Heart left ventricle (tissue), 16 donors: ENCODE measurements at regions not wholly inside any gene's neighbourhood (a gene's known extent, or its start where the extent isn't known, plus 50 kb on each side); places are given as distances from the start of the nearest gene placed in this dataset.

Source experiments
- ATAC-seq, 4 donors: fragments of 200-7000 bp; cut with Tn5 transposase; one replicate each; pipeline ENCODE4 v1.9.1; 2020 to 2022; ENCODE audit warnings: moderate library complexity in 4 of 4, mild to moderate bottlenecking in 3 of 4, moderate number of reproducible peaks in 1 of 4
- DNase-seq, 5 donors: peaks; one replicate each; pipeline ENCODE4 v3.0.0-alpha.2; 2020
- H3K27ac ChIP-seq, 12 donors: fragments of 200-600 bp; sonication (generic) in 4 of 12; one replicate each; pipeline versions ENCODE4 v1.5.0 to v1.8.0; 2016 to 2022; ENCODE audit warnings: mild to moderate bottlenecking in 2 of 12
- H3K27me3 ChIP-seq, 9 donors: fragments of 200-600 bp; sonication (generic) in 2 of 9; one replicate each; pipeline versions ENCODE4 v1.5.1 to v1.8.0; 2016 to 2022; ENCODE audit warnings: mild to moderate bottlenecking in 3 of 9
- H3K36me3 ChIP-seq, 9 donors: fragments of 200-600 bp; sonication (generic) in 2 of 9; one replicate each; pipeline versions ENCODE4 v1.5.0 to v1.8.0; 2018 to 2022; ENCODE audit warnings: mild to moderate bottlenecking in 2 of 9
- H3K4me1 ChIP-seq, 12 donors: fragments of 200-600 bp; sonication (generic) in 4 of 12; one replicate each; pipeline versions ENCODE4 v1.5.0 to v1.8.0; 2016 to 2022; ENCODE audit warnings: mild to moderate bottlenecking in 3 of 12
- H3K4me3 ChIP-seq, 12 donors: fragments of 200-600 bp; sonication (generic) in 4 of 12; one replicate each; pipeline versions ENCODE4 v1.5.0 to v1.8.0; 2017 to 2022; ENCODE audit warnings: mild to moderate bottlenecking in 9 of 12, moderate library complexity in 4 of 12
- H3K9me3 ChIP-seq, 12 donors: fragments of 200-600 bp; sonication (generic) in 4 of 12; one replicate each; pipeline versions ENCODE4 v1.5.0 to v1.8.0; 2016 to 2022; ENCODE audit warnings: mild to moderate bottlenecking in 1 of 12
- POLR2A ChIP-seq, 2 donors: fragments of 450-650 bp; IDR thresholded peaks; one replicate each; pipeline ENCODE4 v1.6.1; 2017; ENCODE audit warnings: antibody characterized with exemption in 2 of 2, mild to moderate bottlenecking in 2 of 2, moderate library complexity in 2 of 2
- WGBS, 4 donors: extraction: QIAGEN DNeasy Blood & Tissue Kit in 2 of 4; methylation state at CpG; one replicate each; pipeline versions ENCODE4 v1.1.5 to v1.1.7; 2013 to 2018; 5-methylcytosine and 5-hydroxymethylcytosine counted together
- intact Hi-C, 10 donors: fragments of 100-400 bp; cut with DNase I; formaldehyde crosslinking; loops; one replicate each; pipeline versions ENCODE4 v1.11.1 to v1.14.2; 2022
- TF ChIP-seq, protein P1 (sequence below), 12 donors: fragments of 200-600 bp; sonication (generic) in 4 of 12; IDR thresholded peaks; one replicate each; pipeline versions ENCODE4 v1.5.0 to v1.8.0; 2018 to 2022; ENCODE audit warnings: antibody characterized with exemption in 12 of 12, mild to moderate bottlenecking in 5 of 12
- donor health status: ischemic (EF 13 %, LVEDD 7.1; RV severe dilation, severe dysfunction).
- donor health status: healthy with polysubstance abuse.
- donor health status: DM: no; HTN: yes; CAD: no.
- donor health status: DM: no; HTN: no; CAD: no.
- donor health status: ischemic (EF 25% LVEDD 6.9; RV normal size, moderate dysfunction).
- donor health status: ischemic (EF 25% LVEDD 5.7; RV mildly dilated, moderate dysfunction).
- donor health status: healthy.
- donor health status: DM: yes; HTN: yes; CAD: no.
- donor health status: ischemic (EF 35%, LVEDD 5.7; RV mildly dilated, moderate dysfunction).
- donor health status: nonischemic (EF 11% LVEDD 7.7; RV severe dilation, severe dysfunction).
- donor health status: DM: yes; HTN: yes; CAD: no.
- donor health status: PGD.
- donor health status: ischemic (EF 29% LVEDD 5.4; RV normal size, mild dysfunction).
- donor health status: nonischemic (EF 23%, LVEDD 6.1; RV moderate dilation, normal function).

DNA sequence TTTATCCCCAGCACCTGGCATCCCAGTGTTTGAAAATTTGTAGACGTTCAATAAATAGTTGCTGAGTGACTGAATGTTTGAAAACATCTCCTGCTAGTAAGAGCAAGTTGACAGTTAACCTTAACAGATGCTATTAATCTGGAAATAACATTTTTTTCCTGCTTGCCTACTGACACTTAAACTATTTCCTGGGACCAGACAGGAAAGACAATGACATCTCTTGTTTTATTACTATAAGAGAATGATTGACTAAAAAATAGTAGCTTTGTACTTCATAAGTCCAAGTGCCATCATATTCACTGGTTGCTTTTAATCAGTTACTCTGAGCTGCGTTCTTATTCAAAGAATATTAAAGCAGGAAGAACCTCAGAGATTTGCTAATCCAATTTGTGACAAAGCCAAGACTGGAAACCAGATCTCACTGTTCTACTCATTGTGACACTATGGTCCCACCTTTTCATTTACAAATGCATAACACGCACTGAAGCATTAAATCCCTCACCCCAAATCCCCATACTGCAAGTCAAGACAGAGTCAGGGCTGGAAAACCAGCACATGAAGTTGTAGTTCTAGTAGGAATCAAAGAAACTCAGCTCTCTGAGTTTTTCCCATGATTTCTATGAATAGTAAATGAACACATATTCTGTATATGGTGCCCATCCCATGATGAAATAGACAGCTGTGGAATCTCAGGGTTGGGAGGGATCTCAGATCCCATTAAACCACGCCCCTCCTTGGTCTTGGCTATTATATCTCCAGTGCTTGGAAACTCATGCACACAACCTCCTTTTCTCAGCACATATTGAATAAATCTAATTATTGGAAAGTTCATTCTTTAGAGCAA, 212.7 kb upstream of the P2RY1 start:
- DNase-seq (no peak), ATAC-seq (no peak)
- no peaks in the 10 kb centered on the region for H3K27me3 ChIP-seq
- WGBS, 4 donors, result 73 to 82% (median 77%) methylated on average over 4 of the region's 4 CpGs
- no peaks in the 10 kb centered on the region for H3K9me3 ChIP-seq
- peaks cover 0 to 20% (median 2%) of the 10 kb centered on the region in 12 donors for H3K4me1 ChIP-seq
- peak overlapping the region in 8 of 12 donors; percentile 7 to 72 (median 59) for H3K27ac ChIP-seq
- no peak overlapping the region for H3K4me3 ChIP-seq
- no peak for TF ChIP-seq POLR2A (IDR thresholded peaks at IDR 0.05)
- TF ChIP-seq, protein P1, sequence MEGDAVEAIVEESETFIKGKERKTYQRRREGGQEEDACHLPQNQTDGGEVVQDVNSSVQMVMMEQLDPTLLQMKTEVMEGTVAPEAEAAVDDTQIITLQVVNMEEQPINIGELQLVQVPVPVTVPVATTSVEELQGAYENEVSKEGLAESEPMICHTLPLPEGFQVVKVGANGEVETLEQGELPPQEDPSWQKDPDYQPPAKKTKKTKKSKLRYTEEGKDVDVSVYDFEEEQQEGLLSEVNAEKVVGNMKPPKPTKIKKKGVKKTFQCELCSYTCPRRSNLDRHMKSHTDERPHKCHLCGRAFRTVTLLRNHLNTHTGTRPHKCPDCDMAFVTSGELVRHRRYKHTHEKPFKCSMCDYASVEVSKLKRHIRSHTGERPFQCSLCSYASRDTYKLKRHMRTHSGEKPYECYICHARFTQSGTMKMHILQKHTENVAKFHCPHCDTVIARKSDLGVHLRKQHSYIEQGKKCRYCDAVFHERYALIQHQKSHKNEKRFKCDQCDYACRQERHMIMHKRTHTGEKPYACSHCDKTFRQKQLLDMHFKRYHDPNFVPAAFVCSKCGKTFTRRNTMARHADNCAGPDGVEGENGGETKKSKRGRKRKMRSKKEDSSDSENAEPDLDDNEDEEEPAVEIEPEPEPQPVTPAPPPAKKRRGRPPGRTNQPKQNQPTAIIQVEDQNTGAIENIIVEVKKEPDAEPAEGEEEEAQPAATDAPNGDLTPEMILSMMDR (IDR thresholded peaks at IDR 0.05), result no peak
- no peaks in the 10 kb centered on the region for H3K36me3 ChIP-seq
- intact Hi-C loops, result no loop called here

DNA sequence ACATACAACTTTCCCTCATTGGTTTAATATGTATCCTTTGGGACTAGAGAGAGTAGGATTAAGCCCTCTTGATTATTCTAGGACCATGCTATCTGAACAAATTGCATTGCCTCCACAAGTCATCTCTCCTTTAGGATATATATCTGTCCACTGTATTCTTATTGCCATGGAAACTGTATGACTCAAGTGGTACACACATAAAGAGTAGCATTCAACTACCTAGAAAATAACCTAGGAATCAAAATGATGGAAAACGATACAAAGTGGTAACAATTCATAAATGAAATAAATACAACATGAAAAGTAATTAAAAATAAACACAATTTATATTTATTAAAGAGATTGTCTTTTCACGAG, 212.1 kb upstream of the P2RY1 start:
- DNase-seq (no peak), ATAC-seq (no peak)
- no peaks in the 10 kb centered on the region for H3K27me3 ChIP-seq
- TF ChIP-seq POLR2A (IDR thresholded peaks at IDR 0.05), result no peak
- TF ChIP-seq, protein P1 (IDR thresholded peaks at IDR 0.05), result no peak
- peak overlapping the region in 6 of 12 donors; percentile 4 to 72 (median 59) for H3K27ac ChIP-seq
- H3K9me3 ChIP-seq, result no peaks in the 10 kb centered on the region
- intact Hi-C loops, result no loop called here
- 80 to 91% (median 83%) methylated on average over 2 of the region's 2 CpGs for WGBS, 4 donors
- H3K4me3 ChIP-seq, result no peak overlapping the region
- no peaks in the 10 kb centered on the region for H3K36me3 ChIP-seq
- peaks cover 0 to 20% (median 2%) of the 10 kb centered on the region in 12 donors for H3K4me1 ChIP-seq

DNA sequence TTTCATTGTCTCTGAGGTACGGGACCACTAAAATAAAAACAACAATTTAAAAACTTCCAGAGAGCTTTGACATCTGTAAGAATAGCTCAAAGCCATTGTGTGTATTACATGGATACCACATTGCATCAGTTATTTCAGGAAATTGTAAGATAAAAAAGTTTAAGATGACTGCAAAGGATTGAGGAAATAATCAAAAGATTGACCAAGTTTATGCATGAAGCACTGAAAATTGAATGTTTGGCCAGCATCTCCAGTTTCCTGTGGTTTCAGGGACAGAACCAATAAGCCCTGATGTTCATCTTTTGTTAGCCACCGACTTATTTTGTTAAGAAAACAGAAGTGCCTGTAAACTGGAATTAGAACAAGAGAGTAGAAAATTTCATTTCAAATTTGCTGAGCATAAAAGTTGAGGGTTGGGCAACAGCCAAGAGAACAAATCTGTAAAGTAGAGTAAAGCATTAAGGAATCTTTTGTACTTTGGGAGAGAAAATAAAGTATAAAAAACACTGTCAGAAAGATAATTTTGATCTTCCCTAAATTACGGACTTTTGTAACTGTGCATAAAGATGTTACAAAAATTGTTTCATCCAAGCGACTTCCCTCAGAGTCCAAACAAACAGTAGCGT, 211.5 kb upstream of the P2RY1 start:
- WGBS, 4 donors, result 64 to 70% (median 66%) methylated on average over 5 of the region's 5 CpGs
- Histone ChIP-seq H3K4me3 (no peak overlapping the region), H3K9me3 (no peaks in the 10 kb centered on the region), H3K27ac (peak overlapping the region in 6 of 12 donors; percentile 4 to 72 (median 60)), H3K36me3 (no peaks in the 10 kb centered on the region), H3K27me3 (no peaks in the 10 kb centered on the region), H3K4me1 (peaks cover 0 to 20% (median 2%) of the 10 kb centered on the region in 12 donors)
- ATAC-seq (no peak), DNase-seq (no peak)
- intact Hi-C loops, result no loop called here
- TF ChIP-seq POLR2A (IDR thresholded peaks at IDR 0.05), result no peak
- TF ChIP-seq, protein P1 (IDR thresholded peaks at IDR 0.05), result no peak

DNA sequence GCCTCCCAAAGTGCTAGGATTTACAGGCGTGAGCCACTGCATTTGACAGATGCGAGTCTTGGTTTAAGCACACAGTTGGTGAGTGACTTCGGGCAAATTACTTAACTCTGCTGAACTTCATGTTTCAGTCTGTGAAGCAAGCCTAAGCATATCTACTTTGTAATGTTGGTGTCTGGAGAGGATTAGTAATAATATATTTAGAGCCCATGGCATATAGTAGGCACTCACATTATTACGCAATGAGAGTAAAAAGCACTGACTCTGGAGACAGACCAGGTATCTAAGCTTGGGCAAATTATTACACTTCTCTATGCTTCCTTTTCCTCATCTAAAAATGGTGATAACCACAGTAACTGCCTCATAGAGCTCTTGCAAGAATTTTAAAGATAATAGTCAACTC, 208.7 kb upstream of the P2RY1 start:
- H3K4me3 ChIP-seq, result no peak overlapping the region
- intact Hi-C loops, result no loop called here
- DNase-seq (no peak), ATAC-seq (no peak)
- H3K4me1 ChIP-seq, result peaks cover 0 to 11% (median 0%) of the 10 kb centered on the region in 12 donors
- no peaks in the 10 kb centered on the region for H3K36me3 ChIP-seq
- H3K27me3 ChIP-seq, result no peaks in the 10 kb centered on the region
- TF ChIP-seq, protein P1 (IDR thresholded peaks at IDR 0.05), result no peak
- no peak for TF ChIP-seq POLR2A (IDR thresholded peaks at IDR 0.05)
- 93 to 98% (median 97%) methylated on average over 4 of the region's 4 CpGs for WGBS, 4 donors
- peaks cover 0 to 9% (median 0%) of the 10 kb centered on the region in 12 donors for H3K9me3 ChIP-seq
- no peak overlapping the region for H3K27ac ChIP-seq
